ENCODE measurements at regions not wholly inside any gene's neighbourhood (a gene's known extent, or its start where the extent isn't known, plus 50 kb on each side); places are given as distances from the start of the nearest gene placed in this dataset.

DNA sequence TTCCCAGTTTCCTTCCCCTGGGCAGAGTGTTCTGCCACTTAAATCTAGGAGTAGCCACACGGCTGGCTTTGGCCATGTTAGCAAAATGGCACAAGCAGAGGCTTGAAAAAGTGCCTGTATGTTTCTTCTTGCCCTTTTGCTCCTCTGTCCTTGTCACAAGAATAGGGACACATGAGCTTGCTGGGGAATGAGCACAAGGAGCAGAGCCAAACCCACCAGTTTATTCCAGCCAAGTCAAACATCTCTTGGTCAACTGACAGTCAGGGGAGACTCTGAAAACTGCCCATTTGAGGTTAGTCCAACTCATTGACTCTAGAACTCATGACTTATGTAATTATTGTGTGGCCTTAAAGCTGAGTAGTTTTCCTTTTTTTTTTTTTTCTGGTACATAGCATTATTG is 739.7 kb upstream of the FZD8 start:
- no peaks in the 10 kb centered on the region for H3K4me1 ChIP-seq (ENCODE audit: low read length)
- no peak overlapping the region for H3K9ac ChIP-seq (ENCODE audit: low read length)
- no peak overlapping the region for H3K4me3 ChIP-seq (ENCODE audit: low read length)
- no peaks in the 10 kb centered on the region for H3K79me2 ChIP-seq (ENCODE audit: low read length)
- no peaks in the 10 kb centered on the region for H3K9me3 ChIP-seq (ENCODE audit: insufficient read depth, low read length)
- H4K20me1 ChIP-seq (ENCODE audit: insufficient read depth, low read length), result no peaks in the 10 kb centered on the region
- no peak overlapping the region for H3K27ac ChIP-seq (ENCODE audit: low read length)
- TF ChIP-seq, protein P1, sequence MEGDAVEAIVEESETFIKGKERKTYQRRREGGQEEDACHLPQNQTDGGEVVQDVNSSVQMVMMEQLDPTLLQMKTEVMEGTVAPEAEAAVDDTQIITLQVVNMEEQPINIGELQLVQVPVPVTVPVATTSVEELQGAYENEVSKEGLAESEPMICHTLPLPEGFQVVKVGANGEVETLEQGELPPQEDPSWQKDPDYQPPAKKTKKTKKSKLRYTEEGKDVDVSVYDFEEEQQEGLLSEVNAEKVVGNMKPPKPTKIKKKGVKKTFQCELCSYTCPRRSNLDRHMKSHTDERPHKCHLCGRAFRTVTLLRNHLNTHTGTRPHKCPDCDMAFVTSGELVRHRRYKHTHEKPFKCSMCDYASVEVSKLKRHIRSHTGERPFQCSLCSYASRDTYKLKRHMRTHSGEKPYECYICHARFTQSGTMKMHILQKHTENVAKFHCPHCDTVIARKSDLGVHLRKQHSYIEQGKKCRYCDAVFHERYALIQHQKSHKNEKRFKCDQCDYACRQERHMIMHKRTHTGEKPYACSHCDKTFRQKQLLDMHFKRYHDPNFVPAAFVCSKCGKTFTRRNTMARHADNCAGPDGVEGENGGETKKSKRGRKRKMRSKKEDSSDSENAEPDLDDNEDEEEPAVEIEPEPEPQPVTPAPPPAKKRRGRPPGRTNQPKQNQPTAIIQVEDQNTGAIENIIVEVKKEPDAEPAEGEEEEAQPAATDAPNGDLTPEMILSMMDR (IDR thresholded peaks at IDR 0.05; ENCODE audit: low read depth, low read length), result no peak
- no peak for TF ChIP-seq EZH2phosphoT487 (IDR thresholded peaks at IDR 0.05; ENCODE audit: low read depth)
- no peak overlapping the region for H2AFZ ChIP-seq (ENCODE audit: low read depth, low read length)
- H3K4me2 ChIP-seq (ENCODE audit: low read length), result no peak overlapping the region
- no peaks in the 10 kb centered on the region for H3K27me3 ChIP-seq (ENCODE audit: low read depth, low read length)
- no peaks in the 10 kb centered on the region for H3K36me3 ChIP-seq (replicated peaks; ENCODE audit: low read depth, low read length)

DNA sequence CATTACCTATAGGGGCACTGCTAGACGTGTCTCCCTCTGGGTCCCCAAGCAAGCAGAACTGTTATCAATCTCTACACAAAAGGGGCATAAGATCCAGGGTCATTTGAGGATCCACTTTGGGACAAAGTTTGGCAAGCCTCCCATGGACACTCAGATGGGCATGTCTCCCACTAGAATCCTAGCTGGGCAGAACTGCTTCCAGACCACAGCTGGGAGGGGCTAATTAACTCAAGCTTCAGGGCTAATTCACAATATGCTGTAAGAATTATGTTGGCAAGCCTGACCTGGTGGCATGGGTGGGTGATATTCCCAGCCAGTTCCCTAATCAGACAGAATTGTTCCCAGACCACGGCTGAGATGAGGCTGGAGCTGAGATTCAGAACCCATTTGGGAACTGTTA is 738.4 kb upstream of the FZD8 start:
- Histone ChIP-seq H2AFZ (ENCODE audit: low read depth, low read length) (no peak overlapping the region), H4K20me1 (ENCODE audit: insufficient read depth, low read length) (no peaks in the 10 kb centered on the region), H3K4me1 (ENCODE audit: low read length) (no peaks in the 10 kb centered on the region), H3K4me2 (ENCODE audit: low read length) (no peak overlapping the region), H3K27ac (ENCODE audit: low read length) (no peak overlapping the region), H3K36me3 (replicated peaks; ENCODE audit: low read depth, low read length) (no peaks in the 10 kb centered on the region), H3K79me2 (ENCODE audit: low read length) (no peaks in the 10 kb centered on the region), H3K9ac (ENCODE audit: low read length) (no peak overlapping the region), H3K4me3 (ENCODE audit: low read length) (no peak overlapping the region), H3K27me3 (ENCODE audit: low read depth, low read length) (no peaks in the 10 kb centered on the region), H3K9me3 (ENCODE audit: insufficient read depth, low read length) (no peaks in the 10 kb centered on the region)
- TF ChIP-seq, protein P1 (IDR thresholded peaks at IDR 0.05; ENCODE audit: low read depth, low read length), result no peak
- no peak for TF ChIP-seq EZH2phosphoT487 (IDR thresholded peaks at IDR 0.05; ENCODE audit: low read depth)

DNA sequence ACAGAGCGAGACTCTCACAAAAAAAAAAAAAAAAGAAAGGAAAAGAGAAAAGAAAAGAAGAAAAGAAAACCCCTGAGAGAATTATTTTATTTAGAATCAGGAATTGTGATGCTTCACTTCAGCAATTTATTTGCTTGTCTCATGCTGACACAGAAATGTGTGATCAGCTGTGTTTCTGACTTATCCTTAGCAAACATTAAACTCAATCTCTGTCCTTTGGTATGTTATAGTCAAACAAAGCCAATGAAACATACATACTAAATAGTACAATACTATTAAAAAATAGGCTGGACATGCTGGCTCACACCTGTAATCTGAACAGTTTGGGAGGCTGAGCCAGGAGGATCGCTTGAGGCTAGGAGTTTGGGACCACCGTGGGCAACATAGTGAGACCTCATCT is 733.0 kb upstream of the FZD8 start:
- Histone ChIP-seq H3K9ac (ENCODE audit: low read length) (no peak overlapping the region), H3K4me3 (ENCODE audit: low read length) (no peak overlapping the region), H3K9me3 (ENCODE audit: insufficient read depth, low read length) (no peaks in the 10 kb centered on the region), H4K20me1 (ENCODE audit: insufficient read depth, low read length) (no peaks in the 10 kb centered on the region), H3K27ac (ENCODE audit: low read length) (no peak overlapping the region), H3K36me3 (replicated peaks; ENCODE audit: low read depth, low read length) (no peaks in the 10 kb centered on the region), H3K4me1 (ENCODE audit: low read length) (no peaks in the 10 kb centered on the region), H2AFZ (ENCODE audit: low read depth, low read length) (no peak overlapping the region), H3K79me2 (ENCODE audit: low read length) (no peaks in the 10 kb centered on the region), H3K27me3 (ENCODE audit: low read depth, low read length) (no peaks in the 10 kb centered on the region), H3K4me2 (ENCODE audit: low read length) (no peak overlapping the region)
- no peak for TF ChIP-seq EZH2phosphoT487 (IDR thresholded peaks at IDR 0.05; ENCODE audit: low read depth)
- TF ChIP-seq, protein P1 (IDR thresholded peaks at IDR 0.05; ENCODE audit: low read depth, low read length), result no peak

DNA sequence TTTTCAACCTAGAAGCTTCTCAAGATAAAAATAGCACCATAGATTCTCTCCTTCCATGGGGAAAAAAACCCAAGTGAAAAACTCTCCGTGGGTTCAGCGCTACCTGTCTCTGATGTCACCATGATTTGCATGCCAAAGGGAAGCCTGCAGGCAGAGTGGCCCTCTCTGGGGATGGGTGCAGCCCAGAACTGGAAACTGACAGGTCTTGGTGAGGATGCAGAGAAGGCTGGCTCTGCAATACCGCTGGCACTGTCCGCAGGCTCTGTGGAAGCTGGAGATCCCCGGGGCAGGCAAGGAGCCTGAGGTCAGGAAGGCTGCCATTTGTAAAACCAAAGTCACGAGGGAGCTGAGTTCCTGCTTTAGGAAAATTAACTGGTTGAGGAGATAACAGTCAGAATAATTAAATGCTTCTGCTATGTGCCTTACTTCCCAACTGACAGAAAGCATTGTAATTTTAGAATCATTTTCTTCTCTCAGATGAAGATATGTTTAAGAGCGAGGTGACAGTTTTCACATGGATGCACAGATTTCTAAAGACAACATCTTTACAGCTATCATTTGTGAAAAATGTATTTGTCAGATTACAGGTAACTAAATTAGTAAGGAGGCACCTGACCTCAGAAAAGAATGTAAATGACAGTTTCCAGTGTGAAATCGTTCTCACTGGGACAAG is 731.5 kb upstream of the FZD8 start:
- Histone ChIP-seq H3K9me3 (ENCODE audit: insufficient read depth, low read length) (no peaks in the 10 kb centered on the region), H3K9ac (ENCODE audit: low read length) (no peak overlapping the region), H3K79me2 (ENCODE audit: low read length) (no peaks in the 10 kb centered on the region), H3K4me3 (ENCODE audit: low read length) (no peak overlapping the region), H4K20me1 (ENCODE audit: insufficient read depth, low read length) (no peaks in the 10 kb centered on the region), H3K27me3 (ENCODE audit: low read depth, low read length) (no peaks in the 10 kb centered on the region), H3K4me2 (ENCODE audit: low read length) (no peak overlapping the region), H3K27ac (ENCODE audit: low read length) (no peak overlapping the region), H2AFZ (ENCODE audit: low read depth, low read length) (no peak overlapping the region), H3K4me1 (ENCODE audit: low read length) (no peaks in the 10 kb centered on the region), H3K36me3 (replicated peaks; ENCODE audit: low read depth, low read length) (no peaks in the 10 kb centered on the region)
- TF ChIP-seq, protein P1 (IDR thresholded peaks at IDR 0.05; ENCODE audit: low read depth, low read length), result no peak
- no peak for TF ChIP-seq EZH2phosphoT487 (IDR thresholded peaks at IDR 0.05; ENCODE audit: low read depth)

All from OCI-LY3 (cell line).